ENCODE measurements at regions not wholly inside any gene's neighbourhood (a gene's known extent, or its start where the extent isn't known, plus 50 kb on each side); places are given as distances from the start of the nearest gene placed in this dataset.

GRCh38 chr10:44589944-44590449 is 205.1 kb upstream of the CXCL12 start:
- no peak for DNase-seq
- TF ChIP-seq, protein P1, sequence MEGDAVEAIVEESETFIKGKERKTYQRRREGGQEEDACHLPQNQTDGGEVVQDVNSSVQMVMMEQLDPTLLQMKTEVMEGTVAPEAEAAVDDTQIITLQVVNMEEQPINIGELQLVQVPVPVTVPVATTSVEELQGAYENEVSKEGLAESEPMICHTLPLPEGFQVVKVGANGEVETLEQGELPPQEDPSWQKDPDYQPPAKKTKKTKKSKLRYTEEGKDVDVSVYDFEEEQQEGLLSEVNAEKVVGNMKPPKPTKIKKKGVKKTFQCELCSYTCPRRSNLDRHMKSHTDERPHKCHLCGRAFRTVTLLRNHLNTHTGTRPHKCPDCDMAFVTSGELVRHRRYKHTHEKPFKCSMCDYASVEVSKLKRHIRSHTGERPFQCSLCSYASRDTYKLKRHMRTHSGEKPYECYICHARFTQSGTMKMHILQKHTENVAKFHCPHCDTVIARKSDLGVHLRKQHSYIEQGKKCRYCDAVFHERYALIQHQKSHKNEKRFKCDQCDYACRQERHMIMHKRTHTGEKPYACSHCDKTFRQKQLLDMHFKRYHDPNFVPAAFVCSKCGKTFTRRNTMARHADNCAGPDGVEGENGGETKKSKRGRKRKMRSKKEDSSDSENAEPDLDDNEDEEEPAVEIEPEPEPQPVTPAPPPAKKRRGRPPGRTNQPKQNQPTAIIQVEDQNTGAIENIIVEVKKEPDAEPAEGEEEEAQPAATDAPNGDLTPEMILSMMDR (IDR thresholded peaks at IDR 0.05), result no peak
- Histone ChIP-seq H3K27me3 (ENCODE audit: control insufficient read depth, insufficient read depth, low read length) (no peaks in the 10 kb centered on the region), H3K36me3 (ENCODE audit: control insufficient read depth, insufficient read depth, low read length) (no peaks in the 10 kb centered on the region), H3K27ac (ENCODE audit: low read length) (no peak overlapping the region), H3K4me1 (ENCODE audit: control insufficient read depth, insufficient read depth, low read length) (no peaks in the 10 kb centered on the region), H3K4me3 (ENCODE audit: low read length) (no peak overlapping the region), H3K9me3 (ENCODE audit: control insufficient read depth, insufficient read depth, low read length) (no peaks in the 10 kb centered on the region)
- Mint-ChIP-seq H3K36me3 (no peaks in the 10 kb centered on the region), H3K27ac (no peak overlapping the region), H3K27me3 (ENCODE audit: low read depth in 2 of 2) (peaks cover 7% of the 10 kb centered on the region in 2 donors), H3K4me1 (peaks cover 0 to 7% of the 10 kb centered on the region in 2 donors), H3K9me3 (no peaks in the 10 kb centered on the region), H3K4me3 (no peak overlapping the region)
- intact Hi-C loops (cut with micrococcal nuclease), result no loop called here
- 79% methylated on average over 5 of the region's 5 CpGs for WGBS (ENCODE audit: insufficient coverage)
- no peak for ATAC-seq

DNA sequence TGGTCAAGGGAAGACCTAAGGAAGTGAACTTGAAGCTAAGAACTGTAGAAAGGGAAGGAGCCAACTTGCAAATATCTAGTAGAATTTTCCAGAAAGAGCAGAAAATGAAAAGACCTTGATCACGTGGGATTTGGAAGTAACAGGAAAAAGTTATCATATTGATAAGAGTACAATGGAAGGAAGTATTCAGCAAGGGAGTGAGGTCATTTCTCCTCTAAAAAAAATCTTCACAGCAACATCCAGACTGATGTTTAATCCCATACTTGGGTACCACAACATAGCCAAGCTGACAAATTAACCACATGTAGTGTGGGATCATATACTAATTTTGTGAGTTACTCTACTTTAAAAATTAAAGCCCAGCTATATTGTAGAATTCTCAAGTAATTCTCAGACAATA is 207.0 kb upstream of the CXCL12 start:
- ATAC-seq, result no peak
- WGBS (ENCODE audit: insufficient coverage), result 40% methylated on average over 1 of the region's 1 CpG
- Histone ChIP-seq H3K9me3 (ENCODE audit: control insufficient read depth, insufficient read depth, low read length) (no peaks in the 10 kb centered on the region), H3K27me3 (ENCODE audit: control insufficient read depth, insufficient read depth, low read length) (no peaks in the 10 kb centered on the region), H3K27ac (ENCODE audit: low read length) (no peak overlapping the region), H3K4me1 (ENCODE audit: control insufficient read depth, insufficient read depth, low read length) (no peaks in the 10 kb centered on the region), H3K36me3 (ENCODE audit: control insufficient read depth, insufficient read depth, low read length) (no peaks in the 10 kb centered on the region), H3K4me3 (ENCODE audit: low read length) (no peak overlapping the region)
- Mint-ChIP-seq H3K27ac (no peak overlapping the region), H3K4me1 (peaks cover 0 to 7% of the 10 kb centered on the region in 2 donors), H3K4me3 (no peak overlapping the region), H3K36me3 (peaks cover 3% of the 10 kb centered on the region), H3K27me3 (ENCODE audit: low read depth in 2 of 2) (peaks cover 9 to 15% of the 10 kb centered on the region in 2 donors), H3K9me3 (peaks cover 0 to 7% of the 10 kb centered on the region in 2 donors)
- no peak for DNase-seq
- TF ChIP-seq, protein P1 (IDR thresholded peaks at IDR 0.05), result no peak
- intact Hi-C loops (cut with micrococcal nuclease), result no loop called here

- Mint-ChIP-seq H3K27me3 (ENCODE audit: low read depth in 2 of 2) (peaks cover 11 to 15% of the 10 kb centered on the region in 2 donors), H3K9me3 (peaks cover 0 to 9% of the 10 kb centered on the region in 2 donors), H3K4me1 (peaks cover 0 to 7% of the 10 kb centered on the region in 2 donors), H3K27ac (no peak overlapping the region), H3K4me3 (no peak overlapping the region), H3K36me3 (peaks cover 6% of the 10 kb centered on the region)
- WGBS (ENCODE audit: insufficient coverage), result 81% methylated on average over 7 of the region's 7 CpGs
- ATAC-seq (no peak), DNase-seq (no peak)
- Histone ChIP-seq H3K9me3 (ENCODE audit: control insufficient read depth, insufficient read depth, low read length) (no peaks in the 10 kb centered on the region), H3K27me3 (ENCODE audit: control insufficient read depth, insufficient read depth, low read length) (no peaks in the 10 kb centered on the region), H3K4me1 (ENCODE audit: control insufficient read depth, insufficient read depth, low read length) (no peaks in the 10 kb centered on the region), H3K4me3 (ENCODE audit: low read length) (no peak overlapping the region), H3K27ac (ENCODE audit: low read length) (no peak overlapping the region), H3K36me3 (ENCODE audit: control insufficient read depth, insufficient read depth, low read length) (no peaks in the 10 kb centered on the region)
- intact Hi-C loops (cut with micrococcal nuclease), result no loop called here
- TF ChIP-seq, protein P1 (IDR thresholded peaks at IDR 0.05), result no peak
Measured at GRCh38 chr10:44593952-44594351, 209.1 kb upstream of the CXCL12 start.

DNA sequence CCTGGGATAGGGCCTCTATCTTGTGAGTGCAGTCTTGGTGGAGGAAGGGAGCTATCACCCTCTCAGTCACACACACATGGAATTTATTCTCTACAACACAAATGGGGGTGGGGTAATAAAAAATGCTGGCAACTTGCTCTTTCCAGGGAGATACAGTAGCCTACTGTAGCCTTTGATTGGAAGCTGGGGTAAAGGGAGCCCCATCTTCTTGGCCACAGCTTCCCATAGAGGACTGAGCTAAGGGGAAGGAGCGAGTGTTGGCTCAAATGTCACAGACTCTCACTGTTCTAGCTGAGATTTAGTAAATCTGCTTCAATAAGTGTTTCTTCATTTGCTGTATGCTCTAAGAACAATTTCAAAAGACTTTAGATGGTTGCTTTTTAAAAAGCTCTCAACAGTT is 222.2 kb upstream of the CXCL12 start:
- Histone ChIP-seq H3K4me1 (ENCODE audit: control insufficient read depth, insufficient read depth, low read length) (no peaks in the 10 kb centered on the region), H3K9me3 (ENCODE audit: control insufficient read depth, insufficient read depth, low read length) (no peaks in the 10 kb centered on the region), H3K4me3 (ENCODE audit: low read length) (no peak overlapping the region), H3K27ac (ENCODE audit: low read length) (no peak overlapping the region), H3K27me3 (ENCODE audit: control insufficient read depth, insufficient read depth, low read length) (no peaks in the 10 kb centered on the region), H3K36me3 (ENCODE audit: control insufficient read depth, insufficient read depth, low read length) (no peaks in the 10 kb centered on the region)
- H3K4me1 Mint-ChIP-seq, result no peaks in the 10 kb centered on the region
- intact Hi-C loops (cut with micrococcal nuclease), result no loop called here
- H3K27me3 Mint-ChIP-seq (ENCODE audit: low read depth in 2 of 2), result peaks cover 0 to 18% of the 10 kb centered on the region in 2 donors
- peaks cover 0 to 2% of the 10 kb centered on the region in 2 donors for H3K9me3 Mint-ChIP-seq
- no peaks in the 10 kb centered on the region for H3K36me3 Mint-ChIP-seq
- no peak overlapping the region for H3K27ac Mint-ChIP-seq
- DNase-seq (no peak), ATAC-seq (no peak)
- WGBS (ENCODE audit: insufficient coverage), result 73% methylated on average over 1 of the region's 1 CpG
- TF ChIP-seq, protein P1 (IDR thresholded peaks at IDR 0.05), result no peak
- no peak overlapping the region for H3K4me3 Mint-ChIP-seq

All from natural killer cell (primary cell).